NB4 (cell line): ENCODE measurements at regions not wholly inside any gene's neighbourhood (a gene's known extent, or its start where the extent isn't known, plus 50 kb on each side); places are given as distances from the start of the nearest gene placed in this dataset.

Source experiments
- DNase-seq: peaks from one replicate; pipeline ENCODE4 v3.0.0; 2010; ENCODE audit warnings: low read depth
- H3K4me3 ChIP-seq: one replicate; pipeline ENCODE4 v1.5.1; 2011; ENCODE audit warnings: mild to moderate bottlenecking, low read depth, low read length, moderate library complexity
- MYC ChIP-seq: IDR thresholded peaks from 2 replicates; pipeline ENCODE4 v1.6.1; 2011; ENCODE audit warnings: low read depth, low read length
- POLR2A ChIP-seq: IDR thresholded peaks from 2 replicates; pipeline ENCODE4 v1.6.1; 2011; ENCODE audit warnings: mild to moderate bottlenecking; ENCODE audit not compliant: insufficient read length; ENCODE audit errors: extremely low read depth
- TF ChIP-seq, protein P1 (sequence below): IDR thresholded peaks from one replicate; pipeline ENCODE4 v1.5.1; 2012; ENCODE audit warnings: low read depth, low read length
- TF ChIP-seq, protein P2 (sequence below): IDR thresholded peaks from 2 replicates; pipeline ENCODE4 v1.6.1; 2011; ENCODE audit warnings: low read depth, low read length

DNA sequence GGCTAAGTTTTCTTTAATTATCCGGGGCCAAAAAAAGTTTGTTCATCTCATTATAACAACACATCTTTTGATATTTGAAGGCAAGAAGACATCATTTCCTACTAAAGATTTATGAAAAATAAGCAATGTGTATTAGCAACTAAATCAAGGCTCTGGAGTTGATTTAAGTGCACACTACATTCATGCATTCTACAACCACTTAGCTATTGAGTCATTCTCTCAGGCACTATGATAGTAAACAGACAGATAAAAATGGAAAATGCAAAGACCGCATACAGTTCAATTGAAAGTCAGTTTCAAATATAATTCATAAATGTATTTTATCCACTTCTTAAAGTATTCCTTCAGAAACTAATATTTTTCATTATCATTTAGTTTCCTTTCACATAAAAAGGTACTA lies 1395.2 kb downstream of the PCDH9 start:
- TF ChIP-seq, protein P1, sequence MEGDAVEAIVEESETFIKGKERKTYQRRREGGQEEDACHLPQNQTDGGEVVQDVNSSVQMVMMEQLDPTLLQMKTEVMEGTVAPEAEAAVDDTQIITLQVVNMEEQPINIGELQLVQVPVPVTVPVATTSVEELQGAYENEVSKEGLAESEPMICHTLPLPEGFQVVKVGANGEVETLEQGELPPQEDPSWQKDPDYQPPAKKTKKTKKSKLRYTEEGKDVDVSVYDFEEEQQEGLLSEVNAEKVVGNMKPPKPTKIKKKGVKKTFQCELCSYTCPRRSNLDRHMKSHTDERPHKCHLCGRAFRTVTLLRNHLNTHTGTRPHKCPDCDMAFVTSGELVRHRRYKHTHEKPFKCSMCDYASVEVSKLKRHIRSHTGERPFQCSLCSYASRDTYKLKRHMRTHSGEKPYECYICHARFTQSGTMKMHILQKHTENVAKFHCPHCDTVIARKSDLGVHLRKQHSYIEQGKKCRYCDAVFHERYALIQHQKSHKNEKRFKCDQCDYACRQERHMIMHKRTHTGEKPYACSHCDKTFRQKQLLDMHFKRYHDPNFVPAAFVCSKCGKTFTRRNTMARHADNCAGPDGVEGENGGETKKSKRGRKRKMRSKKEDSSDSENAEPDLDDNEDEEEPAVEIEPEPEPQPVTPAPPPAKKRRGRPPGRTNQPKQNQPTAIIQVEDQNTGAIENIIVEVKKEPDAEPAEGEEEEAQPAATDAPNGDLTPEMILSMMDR, result no peak
- TF ChIP-seq MYC (no peak), POLR2A (no peak)
- TF ChIP-seq, protein P2, sequence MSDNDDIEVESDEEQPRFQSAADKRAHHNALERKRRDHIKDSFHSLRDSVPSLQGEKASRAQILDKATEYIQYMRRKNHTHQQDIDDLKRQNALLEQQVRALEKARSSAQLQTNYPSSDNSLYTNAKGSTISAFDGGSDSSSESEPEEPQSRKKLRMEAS, result no peak
- no peak for DNase-seq
- H3K4me3 ChIP-seq, result no peak overlapping the region

DNA sequence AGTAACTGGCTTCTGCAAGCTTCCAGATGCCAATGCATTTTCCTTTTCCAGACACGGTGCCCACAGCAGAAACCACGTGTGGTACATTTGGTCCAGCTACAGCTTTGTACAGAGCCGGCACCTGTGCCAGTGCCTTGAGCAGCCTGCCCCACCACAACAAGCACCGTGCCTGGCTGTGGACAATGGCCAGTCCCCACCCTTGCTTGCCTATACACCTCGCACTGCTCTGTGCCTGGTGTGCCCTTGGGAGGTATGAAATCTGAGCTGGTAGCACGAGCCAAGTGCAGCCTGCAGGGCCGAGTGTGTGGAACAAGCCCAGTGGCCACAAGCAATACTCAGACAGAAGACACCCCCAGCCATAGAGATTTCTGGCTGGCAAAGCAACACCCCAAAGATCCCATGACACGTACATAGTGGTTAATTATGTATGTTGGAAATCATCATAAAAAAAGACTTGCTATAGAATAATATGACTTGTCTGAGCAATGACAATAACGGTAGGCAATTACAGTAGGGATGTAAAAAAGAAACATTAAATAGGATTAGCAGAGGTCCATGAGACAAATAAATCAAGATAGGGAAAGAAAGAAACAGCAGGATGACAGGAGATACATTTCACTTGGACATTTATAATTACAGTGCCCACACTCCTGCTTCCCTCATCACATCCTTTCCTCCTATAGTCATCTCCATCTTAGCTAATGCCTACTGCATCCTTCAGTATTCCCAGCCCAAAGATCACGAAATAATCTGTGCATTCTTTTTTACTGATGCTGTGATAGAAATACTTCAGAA lies 1399.5 kb downstream of the PCDH9 start:
- H3K4me3 ChIP-seq, result no peak overlapping the region
- TF ChIP-seq, protein P2, result no peak
- TF ChIP-seq, protein P1, result no peak
- TF ChIP-seq POLR2A (no peak), MYC (no peak)
- DNase-seq, result no peak

DNA sequence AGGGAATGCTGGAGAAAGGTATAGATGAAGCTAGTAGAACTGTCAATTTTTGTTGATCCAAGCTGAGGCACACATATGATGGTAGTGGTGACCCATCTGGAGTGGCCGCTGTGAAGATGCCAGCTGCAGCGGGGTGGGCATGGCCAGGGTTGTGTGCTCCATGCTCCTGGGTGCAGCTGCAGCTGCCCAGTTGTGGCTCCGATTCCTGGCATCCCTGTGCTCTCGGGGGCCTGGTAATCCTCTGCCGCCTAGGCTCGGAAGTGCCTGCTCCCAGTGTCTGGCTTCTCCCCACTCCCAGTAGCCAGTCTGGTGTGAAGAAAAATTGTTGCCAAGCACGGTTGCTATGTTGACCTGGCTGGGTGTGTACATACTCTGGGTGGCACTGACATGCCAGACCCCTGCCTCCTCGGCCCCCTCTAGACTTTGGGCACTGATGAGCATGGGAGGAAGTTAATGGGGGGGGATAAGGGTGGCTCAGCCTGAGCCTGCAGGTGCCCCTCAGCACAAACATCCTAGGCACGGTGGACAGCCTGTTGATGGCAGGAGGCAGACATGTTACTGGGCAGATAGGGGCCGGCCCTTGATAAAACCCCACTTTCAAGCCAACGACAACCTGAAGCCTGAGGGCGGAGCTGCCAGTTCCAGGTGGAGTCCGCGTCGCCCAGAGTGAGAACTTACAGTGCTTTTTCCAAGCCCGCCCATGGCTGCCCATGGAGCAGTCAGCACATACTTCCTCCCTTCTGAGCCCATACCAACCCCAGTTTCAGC lies 1400.7 kb downstream of the PCDH9 start:
- DNase-seq, result no peak
- TF ChIP-seq, protein P1, result no peak
- TF ChIP-seq, protein P2, result no peak
- TF ChIP-seq POLR2A, result no peak
- no peak for TF ChIP-seq MYC
- H3K4me3 ChIP-seq, result no peak overlapping the region

DNA sequence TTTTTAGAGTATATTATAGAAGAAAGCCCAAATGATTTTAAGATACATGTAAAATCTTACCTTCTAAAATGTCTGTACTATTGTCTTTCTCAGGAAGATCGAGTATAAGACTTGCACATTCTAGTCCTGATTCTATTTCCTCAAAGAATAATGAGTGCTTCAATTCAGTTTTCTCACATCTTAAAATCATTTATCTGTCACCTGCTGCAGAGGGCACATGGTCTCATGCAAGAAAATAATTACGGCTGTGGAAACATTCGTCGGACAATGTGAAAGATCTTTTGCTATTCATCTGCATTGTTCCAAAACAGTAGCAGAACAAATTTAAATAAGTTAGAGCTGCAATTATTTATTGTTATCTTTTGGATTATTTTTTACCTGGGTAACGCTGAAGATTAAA lies 1403.5 kb downstream of the PCDH9 start:
- no peak for TF ChIP-seq POLR2A
- TF ChIP-seq, protein P2, result no peak
- TF ChIP-seq, protein P1, result no peak
- TF ChIP-seq MYC, result no peak
- no peak for DNase-seq
- H3K4me3 ChIP-seq, result no peak overlapping the region

DNA sequence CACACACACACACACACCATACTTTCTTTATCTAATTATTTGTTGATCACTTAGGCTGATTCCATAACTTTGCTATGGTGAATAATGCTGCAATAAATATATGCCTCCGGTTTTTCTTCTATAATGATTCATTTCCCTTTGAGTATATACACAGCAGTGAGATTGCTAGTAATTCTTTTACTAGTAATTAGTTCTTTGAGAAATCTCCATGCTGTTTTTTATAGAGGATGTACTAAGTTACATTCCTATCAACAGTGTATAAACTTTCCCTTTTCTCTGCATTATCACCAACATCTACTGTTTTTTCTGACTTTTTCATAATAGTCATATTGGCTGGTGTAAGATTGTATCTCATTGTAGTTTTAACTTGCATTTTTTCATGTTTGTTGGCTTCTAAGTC lies 1405.1 kb downstream of the PCDH9 start:
- H3K4me3 ChIP-seq, result no peak overlapping the region
- DNase-seq, result no peak
- TF ChIP-seq POLR2A (no peak), MYC (no peak)
- TF ChIP-seq, protein P1, result no peak
- TF ChIP-seq, protein P2, result no peak
